ENCODE measurements at regions not wholly inside any gene's neighbourhood (a gene's known extent, or its start where the extent isn't known, plus 50 kb on each side); places are given as distances from the start of the nearest gene placed in this dataset.
"Not testable (repeated sequence)": the region's sequence is repeated elsewhere in the genome, so short reads cannot be mapped to it uniquely, and the experiment has no call there.

DNA sequence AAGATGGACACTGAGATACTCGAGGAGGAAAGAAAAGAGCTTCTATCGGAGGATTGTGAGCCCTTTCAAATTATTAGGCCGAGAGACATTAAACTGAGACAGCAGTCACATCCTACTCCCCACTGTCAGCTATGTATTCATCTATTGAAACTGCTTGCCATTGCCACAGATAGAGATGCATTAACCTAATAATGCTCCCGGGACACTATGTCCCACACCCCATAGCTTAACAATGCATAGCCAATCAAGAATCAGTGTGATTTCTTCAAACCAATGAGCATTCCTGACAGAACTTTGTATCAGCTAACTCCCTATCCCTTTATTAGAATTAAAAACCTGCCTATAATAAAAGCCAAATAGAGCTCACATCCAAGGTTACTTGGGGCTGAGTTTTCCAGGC lies 118.1 kb upstream of the NEIL3 start:
- no peak for DNase-seq (ENCODE audit: low read depth)
- no peak overlapping the region for H3K4me3 ChIP-seq (ENCODE audit: control insufficient read depth, low read depth, low read length)
- TF ChIP-seq, protein P1, sequence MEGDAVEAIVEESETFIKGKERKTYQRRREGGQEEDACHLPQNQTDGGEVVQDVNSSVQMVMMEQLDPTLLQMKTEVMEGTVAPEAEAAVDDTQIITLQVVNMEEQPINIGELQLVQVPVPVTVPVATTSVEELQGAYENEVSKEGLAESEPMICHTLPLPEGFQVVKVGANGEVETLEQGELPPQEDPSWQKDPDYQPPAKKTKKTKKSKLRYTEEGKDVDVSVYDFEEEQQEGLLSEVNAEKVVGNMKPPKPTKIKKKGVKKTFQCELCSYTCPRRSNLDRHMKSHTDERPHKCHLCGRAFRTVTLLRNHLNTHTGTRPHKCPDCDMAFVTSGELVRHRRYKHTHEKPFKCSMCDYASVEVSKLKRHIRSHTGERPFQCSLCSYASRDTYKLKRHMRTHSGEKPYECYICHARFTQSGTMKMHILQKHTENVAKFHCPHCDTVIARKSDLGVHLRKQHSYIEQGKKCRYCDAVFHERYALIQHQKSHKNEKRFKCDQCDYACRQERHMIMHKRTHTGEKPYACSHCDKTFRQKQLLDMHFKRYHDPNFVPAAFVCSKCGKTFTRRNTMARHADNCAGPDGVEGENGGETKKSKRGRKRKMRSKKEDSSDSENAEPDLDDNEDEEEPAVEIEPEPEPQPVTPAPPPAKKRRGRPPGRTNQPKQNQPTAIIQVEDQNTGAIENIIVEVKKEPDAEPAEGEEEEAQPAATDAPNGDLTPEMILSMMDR (conservative IDR thresholded peaks at IDR 0.05; ENCODE audit: control insufficient read depth, insufficient read depth, low read depth, low read length), result no peak

DNA sequence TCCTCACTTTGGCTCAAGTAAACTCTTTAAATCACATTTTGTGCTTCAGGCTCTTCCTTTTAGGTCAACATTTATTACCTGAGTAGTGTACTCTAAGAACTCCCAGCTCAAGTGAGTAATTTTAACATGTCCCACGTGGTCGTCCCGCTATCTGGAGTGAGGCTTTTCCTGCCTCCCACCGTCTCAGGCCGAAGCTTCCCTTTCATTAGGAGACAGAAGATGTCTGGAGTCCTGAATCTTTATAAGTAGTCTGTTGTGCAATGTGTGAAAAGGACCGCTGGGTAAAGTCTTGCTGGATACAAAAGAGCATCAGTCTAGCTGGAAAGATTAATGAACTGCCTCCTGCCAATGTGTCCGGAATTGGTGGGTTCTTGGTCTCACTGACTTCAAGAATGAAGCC lies 117.7 kb upstream of the NEIL3 start:
- no peak for DNase-seq (ENCODE audit: low read depth)
- TF ChIP-seq, protein P1 (conservative IDR thresholded peaks at IDR 0.05; ENCODE audit: control insufficient read depth, insufficient read depth, low read depth, low read length), result no peak
- no peak overlapping the region for H3K4me3 ChIP-seq (ENCODE audit: control insufficient read depth, low read depth, low read length)

DNA sequence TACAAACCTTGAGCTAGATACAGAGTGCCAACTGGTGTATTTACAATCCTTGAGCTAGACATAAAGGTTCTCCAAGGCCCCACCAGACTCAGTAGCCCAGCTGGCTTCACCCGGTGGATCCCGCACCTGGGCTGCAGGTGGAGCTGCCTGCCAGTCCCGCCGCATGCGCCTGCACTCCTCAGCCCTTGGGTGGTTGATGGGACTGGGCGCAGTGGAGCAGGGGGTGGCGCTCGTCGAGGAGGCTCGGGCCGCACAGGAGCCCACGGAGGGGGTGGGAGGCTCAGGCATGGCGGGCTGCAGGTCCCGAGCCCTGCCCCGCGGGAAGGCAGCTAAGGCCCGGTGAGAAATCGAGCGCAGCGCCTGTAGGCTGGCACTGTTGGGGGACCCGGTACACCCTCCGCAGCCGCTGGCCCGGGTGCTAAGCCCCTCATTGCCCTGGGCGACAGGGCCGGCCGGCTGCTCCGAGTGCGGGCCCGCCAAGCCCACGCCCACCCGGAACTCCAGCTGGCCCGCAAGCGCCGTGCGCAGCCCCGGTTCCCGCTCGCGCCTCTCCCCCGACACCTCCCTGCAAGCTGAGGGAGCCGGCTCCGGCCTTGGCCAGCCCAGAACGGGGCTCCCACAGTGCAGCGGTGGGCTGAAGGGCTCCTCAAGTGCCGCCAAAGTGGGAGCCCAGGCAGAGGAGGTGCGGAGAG lies 116.5 kb upstream of the NEIL3 start:
- not testable (repeated sequence) for H3K4me3 ChIP-seq (ENCODE audit: control insufficient read depth, low read depth, low read length); DNase-seq (ENCODE audit: low read depth)

DNA sequence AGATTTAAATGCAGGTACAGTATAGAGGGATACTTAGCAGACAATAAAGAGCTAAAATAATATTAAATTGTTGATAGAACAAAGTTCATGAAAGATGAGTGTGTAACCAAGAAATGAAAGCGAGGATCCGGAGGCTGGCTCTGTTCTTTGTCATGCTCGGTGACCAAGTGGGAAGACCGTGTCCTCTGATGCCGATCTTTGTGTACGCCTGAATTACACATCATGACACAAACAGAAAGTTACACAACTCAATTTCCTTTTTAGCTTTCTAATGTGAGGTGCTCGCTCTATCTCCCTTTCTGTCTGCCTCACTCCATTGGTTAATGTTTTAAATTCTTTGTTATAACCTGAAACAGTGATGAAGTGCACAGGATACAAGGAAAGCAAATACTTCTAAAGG lies 114.8 kb upstream of the NEIL3 start:
- DNase-seq (ENCODE audit: low read depth), result no peak
- TF ChIP-seq, protein P1 (conservative IDR thresholded peaks at IDR 0.05; ENCODE audit: control insufficient read depth, insufficient read depth, low read depth, low read length), result no peak
- H3K4me3 ChIP-seq (ENCODE audit: control insufficient read depth, low read depth, low read length), result no peak overlapping the region

DNA sequence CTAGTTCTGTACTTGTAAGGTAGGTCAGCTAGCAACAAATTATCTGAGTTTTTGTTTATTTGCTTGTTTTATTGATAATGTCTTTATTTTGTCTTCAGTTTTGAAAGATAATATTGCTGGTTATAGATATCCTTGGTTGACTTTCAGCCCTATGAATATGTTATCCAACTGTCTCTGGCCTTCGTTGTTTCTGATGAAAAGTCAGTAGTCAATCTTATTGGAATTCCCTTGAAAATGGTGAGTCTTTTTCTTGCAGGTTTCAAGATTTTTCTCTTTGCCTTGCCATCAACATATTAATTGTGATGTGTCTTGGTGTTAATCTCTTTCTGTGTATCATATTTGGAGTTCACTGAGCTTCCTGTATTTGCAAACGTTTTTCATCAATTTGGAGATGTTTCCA lies 113.1 kb upstream of the NEIL3 start:
- no peak for DNase-seq (ENCODE audit: low read depth)
- H3K4me3 ChIP-seq (ENCODE audit: control insufficient read depth, low read depth, low read length), result no peak overlapping the region
- TF ChIP-seq, protein P1 (conservative IDR thresholded peaks at IDR 0.05; ENCODE audit: control insufficient read depth, insufficient read depth, low read depth, low read length), result no peak

DNA sequence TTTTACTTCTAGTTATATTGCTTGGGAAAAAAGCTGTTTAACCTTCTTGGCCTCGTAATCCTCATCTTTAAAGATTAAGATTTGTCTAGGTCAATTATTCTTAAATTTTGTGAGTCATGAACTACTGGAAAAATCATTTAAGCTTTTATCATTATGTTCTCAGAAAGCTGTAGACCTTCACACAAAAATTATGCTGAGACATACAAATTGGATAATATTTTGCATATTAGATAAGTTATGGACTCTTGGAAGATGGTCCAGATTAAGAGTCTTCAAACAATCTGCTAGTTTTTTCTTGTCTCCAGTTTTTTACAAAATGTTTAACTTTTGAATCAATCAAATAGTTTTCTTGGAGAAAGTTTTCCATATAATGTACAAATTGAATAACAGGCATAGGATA lies 108.1 kb upstream of the NEIL3 start:
- TF ChIP-seq, protein P1 (conservative IDR thresholded peaks at IDR 0.05; ENCODE audit: control insufficient read depth, insufficient read depth, low read depth, low read length), result no peak
- DNase-seq (ENCODE audit: low read depth), result no peak
- H3K4me3 ChIP-seq (ENCODE audit: control insufficient read depth, low read depth, low read length), result no peak overlapping the region

DNA sequence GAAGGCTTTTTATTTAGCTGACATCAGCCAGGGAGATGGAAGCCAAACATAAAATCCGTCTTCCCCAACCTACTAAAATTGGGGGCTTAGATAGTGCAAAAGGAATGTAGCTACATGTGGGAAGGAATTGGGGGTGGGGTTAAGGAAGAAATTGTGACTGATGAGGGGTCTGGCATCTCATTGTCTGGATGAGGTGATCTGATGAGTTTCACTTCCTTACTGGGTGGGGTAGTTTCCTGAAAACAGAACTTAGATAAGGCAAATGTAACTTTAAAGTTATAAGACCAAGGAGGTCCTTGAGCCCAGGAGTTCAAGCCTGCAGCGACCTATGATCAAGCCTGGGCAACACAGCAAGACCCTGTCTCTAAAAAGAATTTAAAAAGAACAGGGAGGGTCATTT lies 105.5 kb upstream of the NEIL3 start:
- H3K4me3 ChIP-seq (ENCODE audit: control insufficient read depth, low read depth, low read length), result no peak overlapping the region
- DNase-seq (ENCODE audit: low read depth), result no peak
- TF ChIP-seq, protein P1 (conservative IDR thresholded peaks at IDR 0.05; ENCODE audit: control insufficient read depth, insufficient read depth, low read depth, low read length), result no peak

Measured in fibroblast of mammary gland (primary cell).